HCT116 (cell line): ENCODE measurements at regions not wholly inside any gene's neighbourhood (a gene's known extent, or its start where the extent isn't known, plus 50 kb on each side); places are given as distances from the start of the nearest gene placed in this dataset.

Experiments used
- ATAC-seq: fragments of 200-7000 bp; cut with Tn5 transposase; 2 replicates; pipeline ENCODE4 v1.9.1; 2020; ENCODE audit warnings: mild to moderate bottlenecking, moderate library complexity
- BruUV-seq: library from RNA; stranded (reverse); fragments of 400-500 nt; replicated peaks from 2 replicates; lab custom pipeline; 2021; lab: Mats Ljungman, UMichigan
- CTCF ChIA-PET: fragments of 300-600 bp; sonication (Branson Sonifier 250); formaldehyde crosslinking; loops from one replicate; lab custom pipeline; 2021; ENCODE audit warnings: antibody characterized with exemption; lab: Charles Lee
- POLR2A ChIA-PET: fragments of 300-600, 350-600 bp; sonication (Branson Sonifier 250); formaldehyde crosslinking; loops from one replicate; lab custom pipeline; 2021; ENCODE audit warnings: antibody characterized with exemption; lab: Charles Lee
- RAD21 ChIA-PET, 2 experiments: fragments of 300-600 bp; sonication (Branson Sonifier 250); formaldehyde crosslinking; loops; one replicate each; lab custom pipeline; 2023; ENCODE audit warnings: low total read pairs in 2 of 2; ENCODE audit not compliant: uncharacterized antibody in 2 of 2, unreplicated experiment in 2 of 2, low non-redundant PET in 1 of 2; lab: Charles Lee
- DNase-seq: peaks from one replicate; pipeline ENCODE4 v3.0.0-alpha.2; 2010; ENCODE audit warnings: low read depth, low spot score
- H2AFZ ChIP-seq: fragments of 200-600 bp; shearing (Covaris generic), sonication (generic); 2 replicates; pipeline ENCODE4 v1.6.1; 2017; ENCODE audit warnings: low read depth, mixed run types, mixed read lengths, antibody characterized with exemption, low read length; ENCODE audit not compliant: poor library complexity, severe bottlenecking
- H3K27ac ChIP-seq: 2 replicates; pipeline ENCODE4 v1.5.1; 2012; ENCODE audit warnings: low read depth, low read length
- H3K27me3 ChIP-seq: fragments of 200-600 bp; sonication (generic); 2 replicates; pipeline ENCODE4 v1.6.1; 2016; ENCODE audit warnings: mixed run types, low read length, mixed read lengths; ENCODE audit not compliant: insufficient read depth
- H3K36me3 ChIP-seq, 2 experiments: fragments of 200-500 bp in 1 of 2; fragments of 200-600 bp in 1 of 2; sonication (Bioruptor generic) in 1 of 2; sonication (generic) in 1 of 2; 2 replicates each; pipeline versions ENCODE4 v1.5.1 to v1.6.1; 2014 to 2016; ENCODE audit warnings: low read length in 2 of 2, inconsistent platforms in 1 of 2, mixed read lengths in 1 of 2, mixed run types in 1 of 2; ENCODE audit not compliant: insufficient read depth in 2 of 2, control insufficient read depth in 1 of 2
- H3K4me1 ChIP-seq, 2 experiments: fragments of 200-600 bp in 1 of 2; sonication (generic) in 1 of 2; 2 replicates each; pipeline versions ENCODE4 v1.5.1 to v1.6.1; 2012 to 2017; ENCODE audit warnings: low read length in 2 of 2, inconsistent platforms in 1 of 2, mild to moderate bottlenecking in 1 of 2, mixed read lengths in 1 of 2, mixed run types in 1 of 2, moderate library complexity in 1 of 2; ENCODE audit not compliant: insufficient read depth in 2 of 2, control insufficient read depth in 1 of 2
- H3K4me2 ChIP-seq: fragments of 200-600 bp; sonication (generic); 2 replicates; pipeline ENCODE4 v1.6.1; 2017; ENCODE audit warnings: mixed run types, low read length, mixed read lengths
- H3K4me3 ChIP-seq, 2 experiments: fragments of 200-600 bp in 1 of 2; sonication (generic) in 1 of 2; replicated peaks in 1 of 2; 2 replicates each; pipeline ENCODE4 v1.5.1; 2011 to 2016; ENCODE audit warnings: low read length in 2 of 2, control low read depth in 1 of 2, low read depth in 1 of 2, mild to moderate bottlenecking in 1 of 2, mixed read lengths in 1 of 2, mixed run types in 1 of 2
- H3K79me2 ChIP-seq: fragments of 200-600 bp; sonication (generic); 2 replicates; pipeline ENCODE4 v1.6.1; 2017; ENCODE audit warnings: mild to moderate bottlenecking, mixed run types, low read length, moderate library complexity, mixed read lengths; ENCODE audit not compliant: insufficient read depth
- H3K9ac ChIP-seq: fragments of 200-600 bp; sonication (generic); 2 replicates; pipeline ENCODE4 v1.6.1; 2016; ENCODE audit warnings: low read length, mixed read lengths
- H3K9me2 ChIP-seq: fragments of 200-600 bp; sonication (generic), shearing (Covaris generic); 2 replicates; pipeline ENCODE4 v1.6.1; 2017; ENCODE audit warnings: mixed run types, mild to moderate bottlenecking, moderate library complexity; ENCODE audit not compliant: insufficient read depth
- H3K9me3 ChIP-seq, 2 experiments: fragments of 200-500 bp in 1 of 2; fragments of 200-600 bp in 1 of 2; sonication (Bioruptor generic) in 1 of 2; sonication (generic) in 1 of 2; 2 replicates each; pipeline ENCODE4 v1.6.1; 2014 to 2017; ENCODE audit warnings: low read length in 2 of 2, mixed read lengths in 2 of 2, inconsistent platforms in 1 of 2, low read depth in 1 of 2, mild to moderate bottlenecking in 1 of 2, mixed run types in 1 of 2, moderate library complexity in 1 of 2; ENCODE audit not compliant: control insufficient read depth in 1 of 2, insufficient read depth in 1 of 2
- H4K20me1 ChIP-seq: fragments of 200-600 bp; sonication (generic), shearing (Covaris generic); 2 replicates; pipeline ENCODE4 v1.6.1; 2017; ENCODE audit warnings: mixed run types, mild to moderate bottlenecking, moderate library complexity; ENCODE audit not compliant: insufficient read depth
- ATF3 ChIP-seq: IDR thresholded peaks from 2 replicates; pipeline ENCODE4 v1.6.1; 2012
- CEBPB ChIP-seq: IDR thresholded peaks from 2 replicates; pipeline ENCODE4 v1.6.1; 2012; ENCODE audit warnings: low read depth
- EGR1 ChIP-seq: IDR thresholded peaks from 2 replicates; pipeline ENCODE4 v1.6.1; 2012; ENCODE audit warnings: low read depth
- ELF1 ChIP-seq: IDR thresholded peaks from 2 replicates; pipeline ENCODE4 v1.6.1; 2012; ENCODE audit warnings: low read depth, borderline replicate concordance
- EZH2 ChIP-seq: fragments of 200-600 bp; sonication (generic); IDR thresholded peaks from 2 replicates; pipeline ENCODE4 v1.6.1; 2017; ENCODE audit warnings: antibody characterized with exemption, mixed run types
- FOSL1 ChIP-seq: IDR thresholded peaks from 2 replicates; pipeline ENCODE4 v1.6.1; 2012; ENCODE audit warnings: low read depth
- JUND ChIP-seq: IDR thresholded peaks from 2 replicates; pipeline ENCODE4 v1.6.1; 2012
- MAX ChIP-seq: IDR thresholded peaks from 2 replicates; pipeline ENCODE4 v1.6.1; 2012
- RAD21 ChIP-seq: IDR thresholded peaks from 2 replicates; pipeline ENCODE4 v1.6.1; 2012; ENCODE audit warnings: low read depth, mild to moderate bottlenecking
- REST ChIP-seq: IDR thresholded peaks from 2 replicates; pipeline ENCODE4 v1.6.1; 2012; ENCODE audit warnings: low read depth
- SIN3A ChIP-seq: IDR thresholded peaks from 2 replicates; pipeline ENCODE4 v1.6.1; 2012; ENCODE audit warnings: low read depth
- SP1 ChIP-seq: IDR thresholded peaks from 2 replicates; pipeline ENCODE4 v1.6.1; 2012; ENCODE audit warnings: low read depth
- SRF ChIP-seq: IDR thresholded peaks from 2 replicates; pipeline ENCODE4 v1.6.1; 2012; ENCODE audit warnings: low read depth
- TCF7L2 ChIP-seq: IDR thresholded peaks from 2 replicates; pipeline ENCODE4 v1.7.0; 2011; ENCODE audit warnings: borderline replicate concordance, inconsistent platforms; ENCODE audit not compliant: insufficient read depth, insufficient read length; ENCODE audit errors: extremely low read depth
- YY1 ChIP-seq: IDR thresholded peaks from 2 replicates; pipeline ENCODE4 v1.6.1; 2011; ENCODE audit warnings: low read length, low read depth, moderate library complexity, mild to moderate bottlenecking; ENCODE audit not compliant: insufficient replicate concordance; ENCODE audit errors: extremely low read depth
- ZFX ChIP-seq: fragments of 450-650 bp; IDR thresholded peaks from 2 replicates; pipeline ENCODE4 v1.6.1; 2017
- ZNF274 ChIP-seq: fragments of 200-500 bp; sonication (Bioruptor generic); IDR thresholded peaks from 2 replicates; pipeline ENCODE4 v1.6.1; 2014; ENCODE audit warnings: mild to moderate bottlenecking, low read depth, low read length, inconsistent platforms
- intact Hi-C: fragments of 100-400 bp; cut with micrococcal nuclease; formaldehyde crosslinking; loops from 2 replicates; pipeline ENCODE4 v1.10.0; 2022
- TF ChIP-seq, protein P1 (sequence below): IDR thresholded peaks from 2 replicates; pipeline ENCODE4 v1.6.1; 2011; ENCODE audit warnings: mild to moderate bottlenecking, low read length, moderate library complexity; ENCODE audit not compliant: insufficient replicate concordance; ENCODE audit errors: extremely low read depth

GRCh38 chr1:8263791-8264190 lies 54.1 kb upstream of the SLC45A1 start:
- DNase-seq, result no peak
- BruUV-seq, result no TSS peak
- Histone ChIP-seq H3K9me3 (no peaks in the 10 kb centered on the region), H3K4me1 (peaks cover 22 to 26% of the 10 kb centered on the region in 2 experiments), H3K36me3 (no peaks in the 10 kb centered on the region), H4K20me1 (no peaks in the 10 kb centered on the region), H3K4me2 (no peak overlapping the region), H3K27ac (no peak overlapping the region), H3K9me2 (no peaks in the 10 kb centered on the region), H3K79me2 (no peaks in the 10 kb centered on the region), H3K9ac (no peak overlapping the region), H3K4me3 (no peak overlapping the region), H2AFZ (no peak overlapping the region), H3K27me3 (no peaks in the 10 kb centered on the region)
- POLR2A ChIA-PET, result no interaction called here
- TF ChIP-seq REST (no peak), MAX (no peak), YY1 (no peak), JUND (no peak), EZH2 (no peak), TCF7L2 (no peak), ELF1 (no peak), ATF3 (no peak), RAD21 (no peak), SP1 (no peak), SIN3A (no peak), ZFX (no peak), FOSL1 (no peak), ZNF274 (no peak), SRF (no peak), EGR1 (no peak), CEBPB (no peak)
- TF ChIP-seq, protein P1, sequence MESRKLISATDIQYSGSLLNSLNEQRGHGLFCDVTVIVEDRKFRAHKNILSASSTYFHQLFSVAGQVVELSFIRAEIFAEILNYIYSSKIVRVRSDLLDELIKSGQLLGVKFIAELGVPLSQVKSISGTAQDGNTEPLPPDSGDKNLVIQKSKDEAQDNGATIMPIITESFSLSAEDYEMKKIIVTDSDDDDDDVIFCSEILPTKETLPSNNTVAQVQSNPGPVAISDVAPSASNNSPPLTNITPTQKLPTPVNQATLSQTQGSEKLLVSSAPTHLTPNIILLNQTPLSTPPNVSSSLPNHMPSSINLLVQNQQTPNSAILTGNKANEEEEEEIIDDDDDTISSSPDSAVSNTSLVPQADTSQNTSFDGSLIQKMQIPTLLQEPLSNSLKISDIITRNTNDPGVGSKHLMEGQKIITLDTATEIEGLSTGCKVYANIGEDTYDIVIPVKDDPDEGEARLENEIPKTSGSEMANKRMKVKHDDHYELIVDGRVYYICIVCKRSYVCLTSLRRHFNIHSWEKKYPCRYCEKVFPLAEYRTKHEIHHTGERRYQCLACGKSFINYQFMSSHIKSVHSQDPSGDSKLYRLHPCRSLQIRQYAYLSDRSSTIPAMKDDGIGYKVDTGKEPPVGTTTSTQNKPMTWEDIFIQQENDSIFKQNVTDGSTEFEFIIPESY, result no peak
- intact Hi-C loops, result no loop called here
- RAD21 ChIA-PET, result no interaction called here
- ATAC-seq, result no peak
- CTCF ChIA-PET, result no interaction called here
